Urinary bladder (tissue), 3 donors: ENCODE measurements at regions not wholly inside any gene's neighbourhood (a gene's known extent, or its start where the extent isn't known, plus 50 kb on each side); places are given as distances from the start of the nearest gene placed in this dataset.

ENCODE experiments used
- DNase-seq: peaks from one replicate; pipeline ENCODE4 v3.0.0-alpha.2; 2015; ENCODE audit errors: extremely low spot score
- H3K27ac ChIP-seq: one replicate; pipeline ENCODE4 v1.5.1; 2013; ENCODE audit warnings: low read depth, mild to moderate bottlenecking, moderate library complexity
- H3K36me3 ChIP-seq: one replicate; pipeline ENCODE4 v1.6.1; 2013; ENCODE audit warnings: mild to moderate bottlenecking, moderate library complexity; ENCODE audit not compliant: insufficient read depth
- H3K4me1 ChIP-seq: one replicate; pipeline ENCODE4 v1.6.1; 2013; ENCODE audit warnings: mild to moderate bottlenecking, moderate library complexity; ENCODE audit not compliant: insufficient read depth
- H3K4me3 ChIP-seq: one replicate; pipeline ENCODE4 v1.5.1; 2013; ENCODE audit warnings: low read depth, low read length
- WGBS: extraction: QIAGEN DNeasy Blood & Tissue Kit; methylation state at CpG from one replicate; pipeline ENCODE4 v1.1.7; 2013; 5-methylcytosine and 5-hydroxymethylcytosine counted together
- donor health status: healthy with polysubstance abuse.
- donor health status: healthy.

DNA sequence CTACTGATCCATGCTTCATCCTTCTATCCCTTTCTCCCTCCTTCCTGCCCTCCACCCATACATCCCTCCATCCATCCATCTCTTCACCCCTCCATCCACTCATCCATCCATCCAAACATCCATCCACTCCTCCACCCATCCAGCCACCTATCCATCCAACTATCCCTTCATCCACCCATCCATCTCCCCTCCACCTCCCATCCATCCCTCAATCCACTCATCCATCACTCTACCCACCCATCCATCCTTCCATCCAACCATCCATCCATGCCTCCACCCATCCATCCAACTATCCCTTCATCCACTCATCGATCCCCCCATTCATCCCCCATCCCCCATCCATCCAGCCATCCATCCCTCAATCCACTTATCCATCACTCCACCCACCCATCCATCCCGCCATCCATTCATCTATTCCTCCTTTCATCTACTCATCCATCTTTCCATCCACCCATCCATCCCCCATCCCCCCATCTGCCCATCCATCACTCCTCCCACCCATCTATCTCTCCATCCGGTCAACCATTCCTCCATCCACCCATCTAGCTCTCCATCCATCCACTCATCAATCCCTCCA, 132.4 kb upstream of the IQSEC1 start:
- no peak for DNase-seq
- Histone ChIP-seq H3K4me1 (no peaks in the 10 kb centered on the region), H3K36me3 (no peaks in the 10 kb centered on the region), H3K4me3 (no peak overlapping the region), H3K27ac (no peak overlapping the region)
- WGBS, result 84% methylated on average over 3 of the region's 3 CpGs

DNA sequence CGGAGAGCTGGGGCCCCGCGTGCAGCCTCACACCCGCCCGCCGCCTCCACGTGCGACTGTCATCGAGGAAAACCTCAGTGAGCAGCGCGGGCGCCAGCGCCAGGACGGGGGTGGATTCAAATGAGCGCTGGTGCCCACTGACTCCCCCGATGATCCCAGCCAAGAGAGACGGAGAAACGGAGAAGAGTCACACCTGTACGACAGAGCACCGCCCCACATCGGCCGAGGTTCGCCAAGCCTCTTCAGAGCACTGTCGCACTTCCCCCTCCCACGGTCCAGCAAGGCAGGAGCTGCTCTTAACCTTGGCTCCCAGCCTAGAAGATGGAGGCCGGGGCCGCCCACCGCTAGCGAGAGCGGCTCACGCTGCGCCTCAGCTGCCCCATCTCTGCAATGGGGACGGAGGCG, 130.9 kb upstream of the IQSEC1 start:
- WGBS, result 9% methylated on average over 34 of the region's 34 CpGs
- H3K36me3 ChIP-seq, result no peaks in the 10 kb centered on the region
- H3K27ac ChIP-seq, result no peak overlapping the region
- no peak for DNase-seq
- H3K4me1 ChIP-seq, result no peaks in the 10 kb centered on the region
- H3K4me3 ChIP-seq, result no peak overlapping the region

DNA sequence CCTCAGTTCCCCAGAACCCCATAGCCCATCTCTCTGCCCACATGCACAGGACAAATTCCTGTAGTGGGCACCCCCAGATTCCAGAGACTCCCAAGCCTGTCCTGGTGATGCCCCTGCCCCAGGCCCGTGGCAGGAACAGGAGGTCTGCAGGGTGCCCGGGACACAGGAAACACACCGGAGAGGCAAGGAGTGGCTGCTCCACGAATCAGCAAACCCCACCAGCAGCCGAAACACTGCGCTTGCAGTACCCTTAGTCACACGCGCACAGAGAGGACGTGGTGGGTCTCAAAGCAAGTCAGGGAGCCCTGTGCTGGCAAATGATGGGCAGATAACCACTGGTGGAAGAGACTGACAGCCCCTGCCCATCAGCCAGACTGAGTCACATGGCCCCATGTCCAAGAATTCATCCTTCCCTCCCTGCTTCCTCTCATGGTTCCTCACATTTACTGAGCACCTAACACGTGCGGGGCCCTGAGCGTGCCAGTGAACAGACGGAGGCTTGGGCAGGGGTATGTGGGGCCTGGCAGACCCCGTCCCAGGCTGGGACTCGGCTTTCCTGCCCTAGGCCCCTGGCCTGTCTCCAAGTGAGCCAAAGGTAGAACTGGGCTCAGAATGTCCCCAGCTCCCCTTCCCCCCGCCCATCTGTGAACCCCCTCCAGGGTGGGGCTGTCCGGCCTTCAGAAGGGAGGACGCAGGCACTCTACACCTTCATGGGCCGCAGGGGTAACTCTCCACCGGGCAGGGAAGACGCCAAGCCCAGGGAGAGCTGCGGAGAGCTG, 130.4 kb upstream of the IQSEC1 start:
- Histone ChIP-seq H3K27ac (no peak overlapping the region), H3K36me3 (no peaks in the 10 kb centered on the region), H3K4me1 (no peaks in the 10 kb centered on the region), H3K4me3 (no peak overlapping the region)
- DNase-seq, result no peak
- WGBS, result 60% methylated on average over 22 of the region's 22 CpGs

DNA sequence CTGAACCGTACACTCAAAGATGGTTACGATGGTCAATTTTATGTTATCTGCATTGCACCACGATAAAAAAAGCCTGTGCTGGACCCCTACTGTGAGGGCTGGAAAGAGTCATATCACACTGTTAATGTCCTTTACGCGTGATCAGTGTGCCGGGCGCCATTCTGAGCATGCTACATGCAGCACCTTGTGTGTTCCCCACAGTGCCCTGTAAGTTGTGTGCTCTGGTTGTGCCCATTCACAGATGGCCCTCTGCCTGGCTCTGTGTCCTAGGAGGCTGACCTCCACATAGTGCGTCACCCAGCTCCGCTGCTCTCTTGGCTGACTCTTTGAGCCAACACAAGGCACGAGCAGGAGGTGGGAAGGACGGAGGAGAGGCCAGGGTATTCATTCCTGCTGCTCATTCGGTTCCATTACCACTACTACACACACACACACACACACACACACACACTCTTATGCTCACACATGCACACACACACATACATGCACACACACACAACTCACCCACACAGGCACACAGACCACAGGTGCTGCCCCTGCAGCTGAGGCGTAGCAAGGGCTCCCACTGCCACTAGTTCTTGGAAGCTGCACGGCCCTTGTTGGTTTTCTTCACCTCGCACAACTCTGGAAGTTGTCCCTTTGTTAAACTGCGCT, 129.6 kb upstream of the IQSEC1 start:
- Histone ChIP-seq H3K4me1 (no peaks in the 10 kb centered on the region), H3K27ac (no peak overlapping the region), H3K36me3 (no peaks in the 10 kb centered on the region), H3K4me3 (no peak overlapping the region)
- 81% methylated on average over 16 of the region's 16 CpGs for WGBS
- no peak for DNase-seq

DNA sequence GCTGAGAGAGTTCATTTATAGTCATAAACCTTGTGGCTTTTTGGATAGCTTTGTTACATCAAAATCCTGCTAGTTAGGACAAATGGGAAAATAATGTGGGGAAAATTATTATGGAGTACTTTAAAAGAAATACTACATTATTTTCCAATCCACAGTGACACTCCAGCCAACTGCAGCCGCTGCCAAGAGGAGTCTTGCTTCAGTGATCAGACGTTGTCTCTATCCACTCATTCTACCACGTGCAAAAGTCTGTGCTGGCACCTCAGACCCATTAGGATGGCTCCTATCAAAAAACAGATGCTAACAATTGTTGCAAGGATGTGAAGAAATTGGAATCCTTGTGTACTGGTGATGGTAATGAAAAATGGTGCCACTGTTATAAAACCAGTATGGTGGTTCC, 128.6 kb upstream of the IQSEC1 start:
- no peak for DNase-seq
- Histone ChIP-seq H3K4me3 (no peak overlapping the region), H3K27ac (no peak overlapping the region), H3K36me3 (no peaks in the 10 kb centered on the region), H3K4me1 (no peaks in the 10 kb centered on the region)
- WGBS, result 57% methylated on average over 3 of the region's 3 CpGs

DNA sequence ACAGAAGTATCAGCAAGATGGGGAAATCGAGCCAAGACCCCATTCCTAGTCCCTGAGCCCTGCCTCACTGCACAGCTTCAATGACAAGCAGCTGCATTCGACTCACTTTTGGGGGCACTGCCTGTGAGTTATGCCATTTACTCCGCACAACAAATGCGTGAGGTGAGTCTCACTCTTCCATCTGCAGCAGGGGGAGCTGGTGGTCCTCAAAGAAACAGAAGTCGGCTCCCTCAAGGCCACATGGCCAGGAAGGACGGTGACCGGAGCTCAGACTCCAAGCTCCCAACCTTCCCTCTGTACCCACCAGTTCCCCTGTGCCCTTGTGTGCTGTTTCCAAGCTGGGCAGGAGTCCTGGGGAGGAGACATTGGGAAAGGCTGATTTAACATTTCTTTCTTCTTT, 127.7 kb upstream of the IQSEC1 start:
- no peak for DNase-seq
- WGBS, result 25% methylated on average over 7 of the region's 7 CpGs
- no peak overlapping the region for H3K4me3 ChIP-seq

DNA sequence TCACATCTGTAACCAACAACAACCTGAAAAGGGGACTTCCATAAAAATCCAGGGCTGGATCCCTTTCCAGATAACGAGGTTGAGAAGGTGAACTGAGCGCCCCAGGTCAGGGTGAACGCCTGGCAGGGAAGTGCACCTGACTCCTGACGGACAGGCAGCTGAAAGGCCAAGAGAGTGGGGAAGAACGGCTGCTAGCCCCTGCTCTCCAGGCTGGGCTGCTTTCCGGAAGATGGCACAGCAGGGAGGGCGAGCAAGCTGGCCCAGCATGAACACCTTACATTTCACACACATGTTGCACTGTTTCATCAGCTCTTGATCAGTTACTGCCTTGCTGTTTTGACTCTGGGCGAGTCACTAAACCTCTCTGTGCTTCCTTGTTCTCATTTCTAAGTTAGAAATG, 127.2 kb upstream of the IQSEC1 start:
- Histone ChIP-seq H3K4me1 (no peaks in the 10 kb centered on the region), H3K36me3 (no peaks in the 10 kb centered on the region), H3K4me3 (no peak overlapping the region), H3K27ac (no peak overlapping the region)
- DNase-seq, result no peak
- 58% methylated on average over 8 of the region's 8 CpGs for WGBS

More for the DNA sequence above, 127.7 kb upstream of the IQSEC1 start:
- H3K27ac ChIP-seq, result no peak overlapping the region
- H3K36me3 ChIP-seq, result no peaks in the 10 kb centered on the region
- H3K4me1 ChIP-seq, result no peaks in the 10 kb centered on the region

DNA sequence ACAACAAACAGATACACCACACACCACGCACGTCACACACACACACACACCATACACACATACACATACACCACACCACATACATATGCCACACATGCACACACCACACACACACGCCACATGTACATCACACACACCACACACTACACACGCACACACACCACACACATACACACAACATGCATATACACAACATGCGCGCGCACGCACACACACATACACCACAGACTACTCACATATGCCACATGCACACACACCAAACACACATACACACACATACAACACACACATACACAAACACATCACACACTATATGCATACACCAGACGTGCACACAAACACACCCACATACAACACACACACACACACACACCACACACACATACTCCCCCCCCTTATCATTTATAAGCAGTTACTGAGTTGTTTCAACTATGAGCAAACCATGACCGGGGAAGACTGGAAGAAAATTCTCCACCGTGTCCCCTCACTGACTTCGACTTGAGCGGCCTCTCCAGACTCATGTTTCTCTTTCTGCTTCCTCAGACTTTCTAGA, 126.7 kb upstream of the IQSEC1 start:
- H3K27ac ChIP-seq, result no peak overlapping the region
- no peaks in the 10 kb centered on the region for H3K36me3 ChIP-seq
- no peak overlapping the region for H3K4me3 ChIP-seq
- H3K4me1 ChIP-seq, result no peaks in the 10 kb centered on the region
- DNase-seq, result no peak
- 85% methylated on average over 13 of the region's 13 CpGs for WGBS

GRCh38 chr3:13199006-13199776, 126.0 kb upstream of the IQSEC1 start:
- Histone ChIP-seq H3K4me3 (no peak overlapping the region), H3K4me1 (no peaks in the 10 kb centered on the region), H3K27ac (no peak overlapping the region), H3K36me3 (no peaks in the 10 kb centered on the region)
- WGBS, result 79% methylated on average over 25 of the region's 25 CpGs
- no peak for DNase-seq

DNA sequence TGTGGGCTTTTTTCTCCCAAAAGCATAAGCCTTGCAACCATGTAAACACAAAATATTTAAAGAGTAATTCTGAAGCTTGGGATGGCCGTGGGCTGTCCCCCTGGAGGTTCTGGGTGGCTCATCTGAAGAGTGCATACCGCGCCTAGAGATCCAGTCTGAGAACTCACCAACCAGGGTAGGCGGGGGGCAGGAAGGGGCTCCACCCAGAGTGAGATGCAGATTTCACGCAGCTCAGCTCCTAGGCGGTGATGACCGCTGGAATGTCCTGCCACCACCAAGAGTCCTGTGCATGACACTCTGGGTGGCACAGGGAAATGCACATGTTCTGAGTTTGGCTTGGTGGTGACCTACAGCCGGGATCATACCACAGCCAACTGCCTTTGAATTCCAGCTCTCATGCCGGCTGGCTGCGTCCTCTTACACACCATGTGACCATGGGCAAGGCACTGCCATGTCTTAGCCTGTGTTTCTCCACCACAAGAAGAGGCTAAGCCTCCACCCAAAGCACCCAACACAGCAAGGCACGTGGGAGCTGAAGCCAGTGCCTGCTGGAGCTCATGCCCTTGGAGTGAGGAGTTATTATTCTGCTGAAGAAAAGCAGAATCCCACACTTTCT, 125.1 kb upstream of the IQSEC1 start:
- whole genome bisulfite sequencing, result 82% methylated on average over 11 of the region's 11 CpGs
- Histone ChIP-seq H3K27ac (no peak overlapping the region), H3K4me3 (no peak overlapping the region), H3K36me3 (no peaks in the 10 kb centered on the region), H3K4me1 (no peaks in the 10 kb centered on the region)
- no peak for DNase-seq

GRCh38 chr3:13197795-13198194, 124.6 kb upstream of the IQSEC1 start:
- WGBS, result 90% methylated on average over 13 of the region's 13 CpGs
- Histone ChIP-seq H3K27ac (no peak overlapping the region), H3K4me1 (no peaks in the 10 kb centered on the region), H3K4me3 (no peak overlapping the region), H3K36me3 (no peaks in the 10 kb centered on the region)
- no peak for DNase-seq

DNA sequence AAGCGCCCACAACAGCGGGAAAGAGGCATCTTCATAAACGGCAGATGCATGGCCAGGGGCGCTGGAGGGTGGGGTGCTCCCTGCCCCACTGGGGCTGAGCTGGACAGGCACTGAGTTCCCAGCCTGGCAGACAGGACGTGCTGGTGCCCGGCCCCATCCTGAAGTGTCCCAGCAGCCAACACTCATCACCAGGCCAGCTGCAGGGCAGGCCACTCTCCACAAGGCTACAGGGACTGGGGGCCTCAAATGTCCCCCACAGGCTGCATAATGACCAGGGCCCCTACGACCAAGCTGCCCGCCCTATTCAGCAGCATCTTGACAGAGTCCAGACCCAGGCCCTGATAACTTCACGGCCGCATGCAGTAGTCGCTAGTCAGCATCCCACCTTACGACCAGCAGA, 124.1 kb upstream of the IQSEC1 start:
- WGBS, result 70% methylated on average over 12 of the region's 12 CpGs
- DNase-seq, result no peak
- Histone ChIP-seq H3K27ac (no peak overlapping the region), H3K36me3 (no peaks in the 10 kb centered on the region), H3K4me1 (no peaks in the 10 kb centered on the region), H3K4me3 (no peak overlapping the region)

GRCh38 chr3:13195374-13195773, 122.1 kb upstream of the IQSEC1 start:
- Histone ChIP-seq H3K27ac (no peak overlapping the region), H3K4me1 (no peaks in the 10 kb centered on the region), H3K4me3 (no peak overlapping the region), H3K36me3 (no peaks in the 10 kb centered on the region)
- DNase-seq, result no peak
- 68% methylated on average over 6 of the region's 6 CpGs for WGBS
